GM12878 (cell line): ENCODE measurements at regions not wholly inside any gene's neighbourhood (a gene's known extent, or its start where the extent isn't known, plus 50 kb on each side); places are given as distances from the start of the nearest gene placed in this dataset.

Source experiments
- ATAC-seq: fragments of 200-7000 bp; cut with Tn5 transposase; 3 replicates; pipeline ENCODE4 v1.9.1; 2020; ENCODE audit warnings: mild to moderate bottlenecking, moderate library complexity
- BruUV-seq: library from RNA; stranded (reverse); fragments of 400-500 nt; replicated peaks from 2 replicates; lab custom pipeline; 2021; lab: Mats Ljungman, UMichigan
- CTCF ChIA-PET: fragments of 300-600 bp; sonication (Branson Sonifier 250); formaldehyde crosslinking; extraction: SDS; loops from one replicate; lab custom pipeline; 2021; ENCODE audit warnings: inconsistent platforms; lab: Yijun Ruan, JAX
- POLR2A ChIA-PET: fragments of 350-600 bp; formaldehyde crosslinking; extraction: SDS; loops from one replicate; lab custom pipeline; 2021; ENCODE audit warnings: inconsistent platforms; lab: Charles Lee
- RAD21 ChIA-PET: fragments of 300-600 bp; sonication (Branson Sonifier 250); formaldehyde crosslinking; loops from one replicate; lab custom pipeline; 2023; ENCODE audit warnings: antibody characterized with exemption; ENCODE audit not compliant: unreplicated experiment; lab: Charles Lee
- SMC1A ChIA-PET: fragments of 300-600 bp; sonication (Branson Sonifier 250); formaldehyde crosslinking; loops from one replicate; lab custom pipeline; 2023; ENCODE audit not compliant: unreplicated experiment, uncharacterized antibody; lab: Charles Lee
- DNase-seq: peaks from one replicate; pipeline ENCODE4 v3.0.0-alpha.2; 2011; ENCODE audit warnings: low read depth, low spot score
- FAIRE-seq: peaks from 3 replicates; lab custom pipeline; 2011; peaks lifted over from hg19 to GRCh38; lab: Jason Lieb, UNC
- H2AFZ ChIP-seq: 2 replicates; pipeline ENCODE4 v1.6.0; 2011; ENCODE audit warnings: low read depth, low read length, control low read depth; ENCODE audit not compliant: control insufficient read depth
- H3K27ac ChIP-seq: 2 replicates; pipeline ENCODE4 v1.5.1; 2011; ENCODE audit warnings: control low read depth; ENCODE audit not compliant: control insufficient read depth, insufficient read depth
- H3K27me3 ChIP-seq, 2 experiments: replicated peaks in 1 of 2; 2 replicates each; pipeline versions ENCODE4 v1.6.0 to v1.6.1; 2011; ENCODE audit warnings: low read length in 1 of 2; ENCODE audit not compliant: control insufficient read depth in 2 of 2, insufficient read depth in 2 of 2
- H3K36me3 ChIP-seq, 2 experiments: 2 replicates each; pipeline ENCODE4 v1.5.1; 2011; ENCODE audit warnings: low read length in 1 of 2; ENCODE audit not compliant: control insufficient read depth in 2 of 2, insufficient read depth in 2 of 2
- H3K4me1 ChIP-seq: 2 replicates; pipeline ENCODE4 v1.6.1; 2011; ENCODE audit warnings: mild to moderate bottlenecking, low read length, moderate library complexity, mixed read lengths; ENCODE audit not compliant: control insufficient read depth, insufficient read depth
- H3K4me2 ChIP-seq: 2 replicates; pipeline ENCODE4 v1.6.0; 2011; ENCODE audit warnings: control low read depth; ENCODE audit not compliant: control insufficient read depth, insufficient read depth
- H3K4me3 ChIP-seq: fragments of 200-600 bp; sonication (generic); 2 replicates; pipeline ENCODE4 v1.5.1; 2016
- H3K79me2 ChIP-seq: 2 replicates; pipeline ENCODE4 v1.6.0; 2011; ENCODE audit warnings: low read length; ENCODE audit not compliant: control insufficient read depth, insufficient read depth
- H3K9ac ChIP-seq: 2 replicates; pipeline ENCODE4 v1.8.0; 2011; ENCODE audit warnings: low read length, control low read depth, mixed read lengths; ENCODE audit not compliant: control insufficient read depth, insufficient read depth
- H3K9me3 ChIP-seq: replicated peaks from 3 replicates; pipeline ENCODE4 v1.5.1; 2011; ENCODE audit warnings: mild to moderate bottlenecking, low read length; ENCODE audit not compliant: control insufficient read depth, insufficient read depth
- H4K20me1 ChIP-seq: 2 replicates; pipeline ENCODE4 v1.6.0; 2011; ENCODE audit not compliant: control insufficient read depth, insufficient read depth
- EP300 ChIP-seq, 2 experiments: fragments of 150-350 bp in 1 of 2; IDR thresholded peaks; 2 replicates each; pipeline ENCODE4 v1.6.1; 2011 to 2012; ENCODE audit warnings: low read depth in 2 of 2, low read length in 2 of 2, borderline replicate concordance in 1 of 2, improper control_type of control experiment in 1 of 2, inconsistent platforms in 1 of 2; ENCODE audit not compliant: control insufficient read depth in 1 of 2
- IKZF2 ChIP-seq, 2 experiments: fragments of 450-650 bp; IDR thresholded peaks; 2 replicates each; pipeline ENCODE4 v1.6.1; 2017; ENCODE audit warnings: mild to moderate bottlenecking in 2 of 2, moderate library complexity in 2 of 2
- IRF3 ChIP-seq: fragments of 450-650 bp; IDR thresholded peaks from 2 replicates; pipeline ENCODE4 v1.6.1; 2014; ENCODE audit warnings: mild to moderate bottlenecking
- SIX5 ChIP-seq: IDR thresholded peaks from 2 replicates; pipeline ENCODE4 v1.6.1; 2011; ENCODE audit warnings: mild to moderate bottlenecking, low read depth, low read length, moderate library complexity; ENCODE audit not compliant: severe bottlenecking
- TBL1XR1 ChIP-seq: IDR thresholded peaks from 2 replicates; pipeline ENCODE4 v1.6.1; 2012; ENCODE audit warnings: low read depth, low read length, improper control_type of control experiment
- ZNF592 ChIP-seq: fragments of 450-650 bp; IDR thresholded peaks from 2 replicates; pipeline ENCODE4 v1.6.1; 2017; ENCODE audit warnings: mild to moderate bottlenecking, moderate library complexity
- ZSCAN29 ChIP-seq: fragments of 450-650 bp; IDR thresholded peaks from 2 replicates; pipeline ENCODE4 v1.6.1; 2017; ENCODE audit warnings: mild to moderate bottlenecking, moderate library complexity
- WGBS: methylation state at CpG from one replicate; pipeline ENCODE4 v1.1.6; 2016; ENCODE audit warnings: low lambda C conversion rate; ENCODE audit not compliant: insufficient replicate concordance, insufficient coverage; ENCODE audit errors: missing lambda C conversion rate; 5-methylcytosine and 5-hydroxymethylcytosine counted together
- in situ Hi-C: fragments of 300-500 bp; cut with MboI; formaldehyde crosslinking; loops from 9 replicates; pipeline ENCODE4 v1.14.3; 2018; ENCODE audit warnings: mixed read lengths
- intact Hi-C: fragments of 100-400 bp; cut with micrococcal nuclease; formaldehyde crosslinking; loops from one replicate; pipeline ENCODE4 v1.14.2; 2022; ENCODE audit not compliant: unreplicated experiment
- TF ChIP-seq, protein P1 (sequence below): fragments of 450-650 bp; IDR thresholded peaks from 2 replicates; pipeline ENCODE4 v1.6.1; 2017; ENCODE audit warnings: mild to moderate bottlenecking, moderate library complexity
- TF ChIP-seq, protein P2 (sequence below): fragments of 450-650 bp; IDR thresholded peaks from 2 replicates; pipeline ENCODE4 v1.6.1; 2018; ENCODE audit warnings: borderline replicate concordance, mild to moderate bottlenecking; ENCODE audit not compliant: partially characterized antibody
- TF ChIP-seq, protein P3 (sequence below): IDR thresholded peaks from 2 replicates; pipeline ENCODE4 v1.6.1; 2011; ENCODE audit warnings: low read depth, mild to moderate bottlenecking, low read length, moderate library complexity, borderline replicate concordance; ENCODE audit errors: extremely low read depth

DNA sequence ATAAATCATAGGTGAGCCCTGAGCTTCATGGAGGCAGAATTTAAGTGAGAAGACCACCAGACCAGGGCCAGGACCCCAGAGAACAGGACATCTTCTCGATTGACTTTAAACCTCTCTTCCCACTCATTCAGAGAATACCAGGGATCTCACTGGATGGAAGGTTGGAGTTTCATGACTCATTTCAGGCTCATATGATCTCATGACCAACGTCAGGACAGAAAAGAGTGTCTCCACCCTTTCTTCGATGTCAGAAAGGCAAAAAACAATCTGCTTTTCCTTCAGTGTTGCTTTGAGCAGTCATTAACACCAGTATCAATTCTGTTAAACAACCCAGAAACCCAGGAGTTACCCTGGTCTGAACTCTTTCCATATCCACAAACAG, 361.0 kb downstream of the KLF12 start:
- Histone ChIP-seq H3K79me2 (no peaks in the 10 kb centered on the region), H3K4me3 (no peak overlapping the region), H3K9me3 (no peaks in the 10 kb centered on the region), H3K27me3 (no peaks in the 10 kb centered on the region), H3K9ac (no peak overlapping the region), H3K4me2 (no peak overlapping the region), H3K27ac (no peak overlapping the region), H3K4me1 (0 out of 2 replicates have a peak, but pooled peaks cover under 1% of the 10 kb centered on the region), H3K36me3 (no peaks in the 10 kb centered on the region), H2AFZ (no peak overlapping the region), H4K20me1 (no peaks in the 10 kb centered on the region)
- WGBS, result 60% methylated on average over 3 of the region's 3 CpGs
- no TSS peak for BruUV-seq
- FAIRE-seq (no peak), DNase-seq (no peak), ATAC-seq (no peak)
- intact Hi-C loops, result no loop called here
- SMC1A ChIA-PET, result interaction anchor here (0.7 to 1.0 kb wide), 2 partner anchors 14 to 63 kb away, joined by 3 read pairs; no protein-coding TSS in a partner anchor
- CTCF ChIA-PET, result no interaction called here
- RAD21 ChIA-PET, result no interaction called here
- in situ Hi-C loops, result no loop called here
- POLR2A ChIA-PET, result no interaction called here
- TF ChIP-seq IKZF2 (IDR thresholded peaks at IDR 0.05), result no peak
- TF ChIP-seq SIX5, result no peak
- TF ChIP-seq EP300 (IDR thresholded peaks at IDR 0.05; ENCODE audit: borderline replicate concordance in 1 of 2, control insufficient read depth in 1 of 2, low read depth in 2 of 2, low read length in 2 of 2), result no peak
- TF ChIP-seq, protein P1, sequence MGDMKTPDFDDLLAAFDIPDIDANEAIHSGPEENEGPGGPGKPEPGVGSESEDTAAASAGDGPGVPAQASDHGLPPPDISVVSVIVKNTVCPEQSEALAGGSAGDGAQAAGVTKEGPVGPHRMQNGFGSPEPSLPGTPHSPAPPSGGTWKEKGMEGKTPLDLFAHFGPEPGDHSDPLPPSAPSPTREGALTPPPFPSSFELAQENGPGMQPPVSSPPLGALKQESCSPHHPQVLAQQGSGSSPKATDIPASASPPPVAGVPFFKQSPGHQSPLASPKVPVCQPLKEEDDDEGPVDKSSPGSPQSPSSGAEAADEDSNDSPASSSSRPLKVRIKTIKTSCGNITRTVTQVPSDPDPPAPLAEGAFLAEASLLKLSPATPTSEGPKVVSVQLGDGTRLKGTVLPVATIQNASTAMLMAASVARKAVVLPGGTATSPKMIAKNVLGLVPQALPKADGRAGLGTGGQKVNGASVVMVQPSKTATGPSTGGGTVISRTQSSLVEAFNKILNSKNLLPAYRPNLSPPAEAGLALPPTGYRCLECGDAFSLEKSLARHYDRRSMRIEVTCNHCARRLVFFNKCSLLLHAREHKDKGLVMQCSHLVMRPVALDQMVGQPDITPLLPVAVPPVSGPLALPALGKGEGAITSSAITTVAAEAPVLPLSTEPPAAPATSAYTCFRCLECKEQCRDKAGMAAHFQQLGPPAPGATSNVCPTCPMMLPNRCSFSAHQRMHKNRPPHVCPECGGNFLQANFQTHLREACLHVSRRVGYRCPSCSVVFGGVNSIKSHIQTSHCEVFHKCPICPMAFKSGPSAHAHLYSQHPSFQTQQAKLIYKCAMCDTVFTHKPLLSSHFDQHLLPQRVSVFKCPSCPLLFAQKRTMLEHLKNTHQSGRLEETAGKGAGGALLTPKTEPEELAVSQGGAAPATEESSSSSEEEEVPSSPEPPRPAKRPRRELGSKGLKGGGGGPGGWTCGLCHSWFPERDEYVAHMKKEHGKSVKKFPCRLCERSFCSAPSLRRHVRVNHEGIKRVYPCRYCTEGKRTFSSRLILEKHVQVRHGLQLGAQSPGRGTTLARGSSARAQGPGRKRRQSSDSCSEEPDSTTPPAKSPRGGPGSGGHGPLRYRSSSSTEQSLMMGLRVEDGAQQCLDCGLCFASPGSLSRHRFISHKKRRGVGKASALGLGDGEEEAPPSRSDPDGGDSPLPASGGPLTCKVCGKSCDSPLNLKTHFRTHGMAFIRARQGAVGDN, result no peak
- no peak for TF ChIP-seq ZNF592
- TF ChIP-seq ZSCAN29, result no peak
- TF ChIP-seq, protein P2, sequence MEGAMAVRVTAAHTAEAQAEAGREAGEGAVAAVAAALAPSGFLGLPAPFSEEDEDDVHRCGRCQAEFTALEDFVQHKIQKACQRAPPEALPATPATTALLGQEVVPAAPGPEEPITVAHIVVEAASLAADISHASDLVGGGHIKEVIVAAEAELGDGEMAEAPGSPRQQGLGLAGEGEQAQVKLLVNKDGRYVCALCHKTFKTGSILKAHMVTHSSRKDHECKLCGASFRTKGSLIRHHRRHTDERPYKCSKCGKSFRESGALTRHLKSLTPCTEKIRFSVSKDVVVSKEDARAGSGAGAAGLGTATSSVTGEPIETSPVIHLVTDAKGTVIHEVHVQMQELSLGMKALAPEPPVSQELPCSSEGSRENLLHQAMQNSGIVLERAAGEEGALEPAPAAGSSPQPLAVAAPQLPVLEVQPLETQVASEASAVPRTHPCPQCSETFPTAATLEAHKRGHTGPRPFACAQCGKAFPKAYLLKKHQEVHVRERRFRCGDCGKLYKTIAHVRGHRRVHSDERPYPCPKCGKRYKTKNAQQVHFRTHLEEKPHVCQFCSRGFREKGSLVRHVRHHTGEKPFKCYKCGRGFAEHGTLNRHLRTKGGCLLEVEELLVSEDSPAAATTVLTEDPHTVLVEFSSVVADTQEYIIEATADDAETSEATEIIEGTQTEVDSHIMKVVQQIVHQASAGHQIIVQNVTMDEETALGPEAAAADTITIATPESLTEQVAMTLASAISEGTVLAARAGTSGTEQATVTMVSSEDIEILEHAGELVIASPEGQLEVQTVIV, result no peak
- TF ChIP-seq IRF3, result no peak
- TF ChIP-seq TBL1XR1, result no peak
- TF ChIP-seq, protein P3, sequence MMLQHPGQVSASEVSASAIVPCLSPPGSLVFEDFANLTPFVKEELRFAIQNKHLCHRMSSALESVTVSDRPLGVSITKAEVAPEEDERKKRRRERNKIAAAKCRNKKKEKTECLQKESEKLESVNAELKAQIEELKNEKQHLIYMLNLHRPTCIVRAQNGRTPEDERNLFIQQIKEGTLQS, result no peak
